ENCODE measurements at regions not wholly inside any gene's neighbourhood (a gene's known extent, or its start where the extent isn't known, plus 50 kb on each side); places are given as distances from the start of the nearest gene placed in this dataset.

GRCh38 chr15:95916568-95916967, 413.9 kb upstream of the NR2F2 start:
- TF ChIP-seq, protein P1, sequence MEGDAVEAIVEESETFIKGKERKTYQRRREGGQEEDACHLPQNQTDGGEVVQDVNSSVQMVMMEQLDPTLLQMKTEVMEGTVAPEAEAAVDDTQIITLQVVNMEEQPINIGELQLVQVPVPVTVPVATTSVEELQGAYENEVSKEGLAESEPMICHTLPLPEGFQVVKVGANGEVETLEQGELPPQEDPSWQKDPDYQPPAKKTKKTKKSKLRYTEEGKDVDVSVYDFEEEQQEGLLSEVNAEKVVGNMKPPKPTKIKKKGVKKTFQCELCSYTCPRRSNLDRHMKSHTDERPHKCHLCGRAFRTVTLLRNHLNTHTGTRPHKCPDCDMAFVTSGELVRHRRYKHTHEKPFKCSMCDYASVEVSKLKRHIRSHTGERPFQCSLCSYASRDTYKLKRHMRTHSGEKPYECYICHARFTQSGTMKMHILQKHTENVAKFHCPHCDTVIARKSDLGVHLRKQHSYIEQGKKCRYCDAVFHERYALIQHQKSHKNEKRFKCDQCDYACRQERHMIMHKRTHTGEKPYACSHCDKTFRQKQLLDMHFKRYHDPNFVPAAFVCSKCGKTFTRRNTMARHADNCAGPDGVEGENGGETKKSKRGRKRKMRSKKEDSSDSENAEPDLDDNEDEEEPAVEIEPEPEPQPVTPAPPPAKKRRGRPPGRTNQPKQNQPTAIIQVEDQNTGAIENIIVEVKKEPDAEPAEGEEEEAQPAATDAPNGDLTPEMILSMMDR (IDR thresholded peaks at IDR 0.05): no peak
- no peak for TF ChIP-seq POLR2A (IDR thresholded peaks at IDR 0.05)

Data from body of pancreas (tissue), 4 donors.